Stomach (tissue), 4 donors: ENCODE measurements at regions not wholly inside any gene's neighbourhood (a gene's known extent, or its start where the extent isn't known, plus 50 kb on each side); places are given as distances from the start of the nearest gene placed in this dataset.

Experiments used
- POLR2A ChIP-seq, 4 donors: fragments of 450-650 bp; IDR thresholded peaks; one replicate each; pipeline ENCODE4 v1.6.1; 2016; ENCODE audit warnings: antibody characterized with exemption in 4 of 4, control low read depth in 2 of 4, mild to moderate bottlenecking in 1 of 4, moderate library complexity in 1 of 4
- TF ChIP-seq, protein P1 (sequence below), 7 experiments: fragments of 450-650 bp in 4 of 7; fragments of 200-600 bp in 3 of 7; sonication (generic) in 3 of 7; IDR thresholded peaks; one replicate each; pipeline ENCODE4 v1.5.1; 2016 to 2019; ENCODE audit warnings: antibody characterized with exemption in 7 of 7, control low read depth in 2 of 7, mild to moderate bottlenecking in 1 of 7

DNA sequence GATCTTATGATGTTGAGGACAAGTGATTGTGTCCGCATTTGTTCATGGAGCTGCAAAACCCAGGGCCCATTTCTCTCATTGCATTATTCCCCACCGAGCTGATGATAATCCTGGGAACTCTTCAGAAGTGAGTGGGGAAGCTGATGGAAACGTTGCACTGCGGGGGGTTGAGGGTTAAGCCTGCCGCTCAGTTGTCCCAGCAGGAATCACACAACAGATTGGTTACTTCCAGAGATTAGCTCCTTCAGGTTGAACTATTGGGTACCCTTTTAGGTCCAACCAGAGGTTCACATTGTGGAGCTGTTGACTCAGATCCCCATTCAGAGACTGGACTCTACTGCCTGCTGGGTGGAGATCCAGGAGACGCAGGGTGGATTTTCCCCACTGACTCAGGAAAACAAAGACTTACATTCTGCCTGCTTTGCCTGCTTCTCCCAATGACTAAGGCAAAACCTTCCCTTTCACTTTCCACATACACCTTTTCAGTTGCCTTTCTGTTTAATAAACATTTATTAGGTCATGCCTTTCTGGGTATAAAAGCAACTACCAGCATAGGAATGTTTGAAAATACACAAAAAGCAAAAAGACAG lies 286.4 kb downstream of the TXNL1 start:
- TF ChIP-seq, protein P1, sequence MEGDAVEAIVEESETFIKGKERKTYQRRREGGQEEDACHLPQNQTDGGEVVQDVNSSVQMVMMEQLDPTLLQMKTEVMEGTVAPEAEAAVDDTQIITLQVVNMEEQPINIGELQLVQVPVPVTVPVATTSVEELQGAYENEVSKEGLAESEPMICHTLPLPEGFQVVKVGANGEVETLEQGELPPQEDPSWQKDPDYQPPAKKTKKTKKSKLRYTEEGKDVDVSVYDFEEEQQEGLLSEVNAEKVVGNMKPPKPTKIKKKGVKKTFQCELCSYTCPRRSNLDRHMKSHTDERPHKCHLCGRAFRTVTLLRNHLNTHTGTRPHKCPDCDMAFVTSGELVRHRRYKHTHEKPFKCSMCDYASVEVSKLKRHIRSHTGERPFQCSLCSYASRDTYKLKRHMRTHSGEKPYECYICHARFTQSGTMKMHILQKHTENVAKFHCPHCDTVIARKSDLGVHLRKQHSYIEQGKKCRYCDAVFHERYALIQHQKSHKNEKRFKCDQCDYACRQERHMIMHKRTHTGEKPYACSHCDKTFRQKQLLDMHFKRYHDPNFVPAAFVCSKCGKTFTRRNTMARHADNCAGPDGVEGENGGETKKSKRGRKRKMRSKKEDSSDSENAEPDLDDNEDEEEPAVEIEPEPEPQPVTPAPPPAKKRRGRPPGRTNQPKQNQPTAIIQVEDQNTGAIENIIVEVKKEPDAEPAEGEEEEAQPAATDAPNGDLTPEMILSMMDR (IDR thresholded peaks at IDR 0.05): no peak
- no peak for TF ChIP-seq POLR2A (IDR thresholded peaks at IDR 0.05)
